NCI-H2227 (cell line): ENCODE measurements at regions not wholly inside any gene's neighbourhood (a gene's known extent, or its start where the extent isn't known, plus 50 kb on each side); places are given as distances from the start of the nearest gene placed in this dataset.

Source experiments
- DNase-seq: peaks from one replicate; lab custom pipeline; 2025; ENCODE audit not compliant: unreplicated experiment; lab: John Stamatoyannopoulos, UW

GRCh38 chr4:153075836-153076518, 128.3 kb upstream of the TRIM2 start:
- no peak for DNase-seq

- DNase-seq, result no peak
These were observed 127.4 kb upstream of the TRIM2 start for GRCh38 chr4:153076861-153077260.

GRCh38 chr4:153079857-153080391, 124.3 kb upstream of the TRIM2 start:
- no peak for DNase-seq

- DNase-seq, result no peak
These were observed 123.2 kb upstream of the TRIM2 start for GRCh38 chr4:153081006-153081580.

- DNase-seq, result no peak
These were observed 122.5 kb upstream of the TRIM2 start for GRCh38 chr4:153081693-153082092.

GRCh38 chr4:153082322-153083301, 121.6 kb upstream of the TRIM2 start:
- no peak for DNase-seq

- peak; percentile 77 for DNase-seq
These were observed 120.7 kb upstream of the TRIM2 start for GRCh38 chr4:153083447-153083947.

GRCh38 chr4:153084224-153084979, 119.8 kb upstream of the TRIM2 start:
- no peak for DNase-seq

- DNase-seq, result peak; percentile 69
These were observed 119.1 kb upstream of the TRIM2 start for GRCh38 chr4:153084980-153085630.

- DNase-seq, result no peak
These were observed 116.5 kb upstream of the TRIM2 start for GRCh38 chr4:153087671-153088194.

- DNase-seq, result no peak
These were observed 114.5 kb upstream of the TRIM2 start for GRCh38 chr4:153089742-153090141.

- DNase-seq, result no peak
These were observed 114.1 kb upstream of the TRIM2 start for GRCh38 chr4:153090181-153090580.

- no peak for DNase-seq
These were observed 113.4 kb upstream of the TRIM2 start for GRCh38 chr4:153090670-153091385.

- DNase-seq, result no peak
These were observed 110.8 kb upstream of the TRIM2 start for GRCh38 chr4:153093396-153093795.

GRCh38 chr4:153093802-153094201, 110.4 kb upstream of the TRIM2 start:
- no peak for DNase-seq

- no peak for DNase-seq
These were observed 109.8 kb upstream of the TRIM2 start for GRCh38 chr4:153094435-153094834.

- DNase-seq, result no peak
These were observed 108.6 kb upstream of the TRIM2 start for GRCh38 chr4:153095448-153096204.

- DNase-seq, result no peak
These were observed 107.9 kb upstream of the TRIM2 start for GRCh38 chr4:153096344-153096743.
